ENCODE measurements at regions not wholly inside any gene's neighbourhood (a gene's known extent, or its start where the extent isn't known, plus 50 kb on each side); places are given as distances from the start of the nearest gene placed in this dataset.
"Not testable (repeated sequence)": the region's sequence is repeated elsewhere in the genome, so short reads cannot be mapped to it uniquely, and the experiment has no call there.

- DNase-seq (ENCODE audit: low read depth in 3 of 3, low spot score in 2 of 3): no peak
Measured at GRCh38 chr10:30172673-30173072, 113.3 kb upstream of the JCAD start.

- no peak for DNase-seq (ENCODE audit: low read depth in 3 of 3, low spot score in 2 of 3)
Measured at GRCh38 chr10:30172091-30172490, 112.7 kb upstream of the JCAD start.

GRCh38 chr10:30171601-30172000, 112.2 kb upstream of the JCAD start:
- DNase-seq (ENCODE audit: low read depth in 3 of 3, low spot score in 2 of 3): no peak

GRCh38 chr10:30170814-30171213, 111.4 kb upstream of the JCAD start:
- DNase-seq (ENCODE audit: low read depth in 3 of 3, low spot score in 2 of 3): no peak

- DNase-seq (ENCODE audit: low read depth in 3 of 3, low spot score in 2 of 3): no peak
Measured at GRCh38 chr10:30170146-30170545, 110.8 kb upstream of the JCAD start.

GRCh38 chr10:30169342-30169741, 110.0 kb upstream of the JCAD start:
- DNase-seq (ENCODE audit: low read depth in 3 of 3, low spot score in 2 of 3): no peak

GRCh38 chr10:30166929-30167328, 107.5 kb upstream of the JCAD start:
- no peak for DNase-seq (ENCODE audit: low read depth in 3 of 3, low spot score in 2 of 3)

- DNase-seq (ENCODE audit: low read depth in 3 of 3, low spot score in 2 of 3): not testable (repeated sequence)
Measured at GRCh38 chr10:30163410-30163809, 104.0 kb upstream of the JCAD start.

GRCh38 chr10:30162796-30163195, 103.4 kb upstream of the JCAD start:
- DNase-seq (ENCODE audit: low read depth in 3 of 3, low spot score in 2 of 3): not testable (repeated sequence)

- DNase-seq (ENCODE audit: low read depth in 3 of 3, low spot score in 2 of 3): no peak
Measured at GRCh38 chr10:30160271-30160982, 101.0 kb upstream of the JCAD start.

GRCh38 chr10:30159614-30160013, 100.2 kb upstream of the JCAD start:
- DNase-seq (ENCODE audit: low read depth in 3 of 3, low spot score in 2 of 3): not testable (repeated sequence)

- DNase-seq (ENCODE audit: low read depth in 3 of 3, low spot score in 2 of 3): no peak
Measured at GRCh38 chr10:30158325-30158960, 99.1 kb upstream of the JCAD start.

- no peak for DNase-seq (ENCODE audit: low read depth in 3 of 3, low spot score in 2 of 3)
Measured at GRCh38 chr10:30155401-30155800, 96.0 kb upstream of the JCAD start.

- DNase-seq (ENCODE audit: low read depth in 3 of 3, low spot score in 2 of 3): no peak
Measured at GRCh38 chr10:30154561-30154960, 95.2 kb upstream of the JCAD start.

- DNase-seq (ENCODE audit: low read depth in 3 of 3, low spot score in 2 of 3): no peak
Measured at GRCh38 chr10:30154126-30154525, 94.7 kb upstream of the JCAD start.

- no peak for DNase-seq (ENCODE audit: low read depth in 3 of 3, low spot score in 2 of 3)
Measured at GRCh38 chr10:30151581-30152389, 92.4 kb upstream of the JCAD start.

GRCh38 chr10:30141423-30141822, 82.0 kb upstream of the JCAD start:
- DNase-seq (ENCODE audit: low read depth in 3 of 3, low spot score in 2 of 3): no peak

- DNase-seq (ENCODE audit: low read depth in 3 of 3, low spot score in 2 of 3): no peak
Measured at GRCh38 chr10:30134171-30134945, 75.0 kb upstream of the JCAD start.

GRCh38 chr10:30133198-30133597, 73.8 kb upstream of the JCAD start:
- DNase-seq (ENCODE audit: low read depth in 3 of 3, low spot score in 2 of 3): no peak

- DNase-seq (ENCODE audit: low read depth in 3 of 3, low spot score in 2 of 3): not testable (repeated sequence)
Measured at GRCh38 chr10:30131369-30131768, 72.0 kb upstream of the JCAD start.

- not testable (repeated sequence) for DNase-seq (ENCODE audit: low read depth in 3 of 3, low spot score in 2 of 3)
Measured at GRCh38 chr10:30129326-30129725, 69.9 kb upstream of the JCAD start.
